ENCODE measurements at regions not wholly inside any gene's neighbourhood (a gene's known extent, or its start where the extent isn't known, plus 50 kb on each side); places are given as distances from the start of the nearest gene placed in this dataset.

DNA sequence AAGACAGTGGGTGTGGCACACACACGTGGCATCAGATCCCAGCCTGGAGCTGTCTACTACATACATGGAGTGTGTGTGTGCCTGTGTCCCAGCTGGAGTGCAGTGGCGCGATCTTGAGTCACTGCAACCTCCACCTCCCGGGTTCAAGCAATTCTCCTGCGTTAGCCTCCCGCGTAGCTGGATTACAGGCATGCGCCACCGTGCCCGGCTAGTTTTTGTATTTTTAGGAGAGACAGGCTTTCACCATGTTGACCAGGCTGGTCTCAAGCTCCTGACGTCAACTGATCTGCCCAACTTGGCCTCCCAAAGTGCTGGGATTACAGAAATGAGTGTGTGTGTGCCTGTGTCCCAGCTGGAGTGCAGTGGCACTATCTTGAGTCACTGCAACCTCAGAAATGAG lies 108.8 kb downstream of the IL12A start (continued):
- TF ChIP-seq, protein P1, sequence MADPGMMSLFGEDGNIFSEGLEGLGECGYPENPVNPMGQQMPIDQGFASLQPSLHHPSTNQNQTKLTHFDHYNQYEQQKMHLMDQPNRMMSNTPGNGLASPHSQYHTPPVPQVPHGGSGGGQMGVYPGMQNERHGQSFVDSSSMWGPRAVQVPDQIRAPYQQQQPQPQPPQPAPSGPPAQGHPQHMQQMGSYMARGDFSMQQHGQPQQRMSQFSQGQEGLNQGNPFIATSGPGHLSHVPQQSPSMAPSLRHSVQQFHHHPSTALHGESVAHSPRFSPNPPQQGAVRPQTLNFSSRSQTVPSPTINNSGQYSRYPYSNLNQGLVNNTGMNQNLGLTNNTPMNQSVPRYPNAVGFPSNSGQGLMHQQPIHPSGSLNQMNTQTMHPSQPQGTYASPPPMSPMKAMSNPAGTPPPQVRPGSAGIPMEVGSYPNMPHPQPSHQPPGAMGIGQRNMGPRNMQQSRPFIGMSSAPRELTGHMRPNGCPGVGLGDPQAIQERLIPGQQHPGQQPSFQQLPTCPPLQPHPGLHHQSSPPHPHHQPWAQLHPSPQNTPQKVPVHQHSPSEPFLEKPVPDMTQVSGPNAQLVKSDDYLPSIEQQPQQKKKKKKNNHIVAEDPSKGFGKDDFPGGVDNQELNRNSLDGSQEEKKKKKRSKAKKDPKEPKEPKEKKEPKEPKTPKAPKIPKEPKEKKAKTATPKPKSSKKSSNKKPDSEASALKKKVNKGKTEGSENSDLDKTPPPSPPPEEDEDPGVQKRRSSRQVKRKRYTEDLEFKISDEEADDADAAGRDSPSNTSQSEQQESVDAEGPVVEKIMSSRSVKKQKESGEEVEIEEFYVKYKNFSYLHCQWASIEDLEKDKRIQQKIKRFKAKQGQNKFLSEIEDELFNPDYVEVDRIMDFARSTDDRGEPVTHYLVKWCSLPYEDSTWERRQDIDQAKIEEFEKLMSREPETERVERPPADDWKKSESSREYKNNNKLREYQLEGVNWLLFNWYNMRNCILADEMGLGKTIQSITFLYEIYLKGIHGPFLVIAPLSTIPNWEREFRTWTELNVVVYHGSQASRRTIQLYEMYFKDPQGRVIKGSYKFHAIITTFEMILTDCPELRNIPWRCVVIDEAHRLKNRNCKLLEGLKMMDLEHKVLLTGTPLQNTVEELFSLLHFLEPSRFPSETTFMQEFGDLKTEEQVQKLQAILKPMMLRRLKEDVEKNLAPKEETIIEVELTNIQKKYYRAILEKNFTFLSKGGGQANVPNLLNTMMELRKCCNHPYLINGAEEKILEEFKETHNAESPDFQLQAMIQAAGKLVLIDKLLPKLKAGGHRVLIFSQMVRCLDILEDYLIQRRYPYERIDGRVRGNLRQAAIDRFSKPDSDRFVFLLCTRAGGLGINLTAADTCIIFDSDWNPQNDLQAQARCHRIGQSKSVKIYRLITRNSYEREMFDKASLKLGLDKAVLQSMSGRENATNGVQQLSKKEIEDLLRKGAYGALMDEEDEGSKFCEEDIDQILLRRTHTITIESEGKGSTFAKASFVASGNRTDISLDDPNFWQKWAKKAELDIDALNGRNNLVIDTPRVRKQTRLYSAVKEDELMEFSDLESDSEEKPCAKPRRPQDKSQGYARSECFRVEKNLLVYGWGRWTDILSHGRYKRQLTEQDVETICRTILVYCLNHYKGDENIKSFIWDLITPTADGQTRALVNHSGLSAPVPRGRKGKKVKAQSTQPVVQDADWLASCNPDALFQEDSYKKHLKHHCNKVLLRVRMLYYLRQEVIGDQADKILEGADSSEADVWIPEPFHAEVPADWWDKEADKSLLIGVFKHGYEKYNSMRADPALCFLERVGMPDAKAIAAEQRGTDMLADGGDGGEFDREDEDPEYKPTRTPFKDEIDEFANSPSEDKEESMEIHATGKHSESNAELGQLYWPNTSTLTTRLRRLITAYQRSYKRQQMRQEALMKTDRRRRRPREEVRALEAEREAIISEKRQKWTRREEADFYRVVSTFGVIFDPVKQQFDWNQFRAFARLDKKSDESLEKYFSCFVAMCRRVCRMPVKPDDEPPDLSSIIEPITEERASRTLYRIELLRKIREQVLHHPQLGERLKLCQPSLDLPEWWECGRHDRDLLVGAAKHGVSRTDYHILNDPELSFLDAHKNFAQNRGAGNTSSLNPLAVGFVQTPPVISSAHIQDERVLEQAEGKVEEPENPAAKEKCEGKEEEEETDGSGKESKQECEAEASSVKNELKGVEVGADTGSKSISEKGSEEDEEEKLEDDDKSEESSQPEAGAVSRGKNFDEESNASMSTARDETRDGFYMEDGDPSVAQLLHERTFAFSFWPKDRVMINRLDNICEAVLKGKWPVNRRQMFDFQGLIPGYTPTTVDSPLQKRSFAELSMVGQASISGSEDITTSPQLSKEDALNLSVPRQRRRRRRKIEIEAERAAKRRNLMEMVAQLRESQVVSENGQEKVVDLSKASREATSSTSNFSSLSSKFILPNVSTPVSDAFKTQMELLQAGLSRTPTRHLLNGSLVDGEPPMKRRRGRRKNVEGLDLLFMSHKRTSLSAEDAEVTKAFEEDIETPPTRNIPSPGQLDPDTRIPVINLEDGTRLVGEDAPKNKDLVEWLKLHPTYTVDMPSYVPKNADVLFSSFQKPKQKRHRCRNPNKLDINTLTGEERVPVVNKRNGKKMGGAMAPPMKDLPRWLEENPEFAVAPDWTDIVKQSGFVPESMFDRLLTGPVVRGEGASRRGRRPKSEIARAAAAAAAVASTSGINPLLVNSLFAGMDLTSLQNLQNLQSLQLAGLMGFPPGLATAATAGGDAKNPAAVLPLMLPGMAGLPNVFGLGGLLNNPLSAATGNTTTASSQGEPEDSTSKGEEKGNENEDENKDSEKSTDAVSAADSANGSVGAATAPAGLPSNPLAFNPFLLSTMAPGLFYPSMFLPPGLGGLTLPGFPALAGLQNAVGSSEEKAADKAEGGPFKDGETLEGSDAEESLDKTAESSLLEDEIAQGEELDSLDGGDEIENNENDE (IDR thresholded peaks at IDR 0.05; ENCODE audit: insufficient replicate concordance, low read length), result no peak
- TF ChIP-seq SP4 (IDR thresholded peaks at IDR 0.05; ENCODE audit: low read length) (no peak), RBBP5 (IDR thresholded peaks at IDR 0.05; ENCODE audit: borderline replicate concordance, low read depth, low read length) (no peak), TAF7 (optimal IDR thresholded peaks at IDR 0.05; ENCODE audit: borderline replicate concordance, low read depth, low read length) (no peak), EGR1 (IDR thresholded peaks at IDR 0.05; ENCODE audit: borderline replicate concordance, low read depth, low read length) (no peak), CHD2 (IDR thresholded peaks at IDR 0.05; ENCODE audit: low read length) (no peak), PHF8 (conservative IDR thresholded peaks at IDR 0.05; ENCODE audit: low read depth, low read length) (no peak)

All from H1 (cell line).